GM18507 (cell line): ENCODE measurements at regions not wholly inside any gene's neighbourhood (a gene's known extent, or its start where the extent isn't known, plus 50 kb on each side); places are given as distances from the start of the nearest gene placed in this dataset.
"Not testable (repeated sequence)": the region's sequence is repeated elsewhere in the genome, so short reads cannot be mapped to it uniquely, and the experiment has no call there.

ENCODE experiments used
- DNase-seq: peaks from one replicate; pipeline ENCODE4 v3.0.0; 2011; ENCODE audit warnings: low read depth; ENCODE audit not compliant: insufficient read length; ENCODE audit errors: extremely low spot score
- FAIRE-seq: peaks from 2 replicates; lab custom pipeline; 2011; peaks lifted over from hg19 to GRCh38; lab: Jason Lieb, UNC

- no peak for DNase-seq
- FAIRE-seq, result peak; percentile 55
Observed at GRCh38 chr13:62119739-62120700, 704.4 kb upstream of the PCDH20 start.

- DNase-seq, result no peak
Observed at GRCh38 chr13:62115831-62116230, 700.2 kb upstream of the PCDH20 start.

GRCh38 chr13:62113179-62113578 is 697.5 kb upstream of the PCDH20 start:
- DNase-seq (no peak), FAIRE-seq (no peak)

More at GRCh38 chr13:62115831-62116230, 700.2 kb upstream of the PCDH20 start:
- FAIRE-seq, result no peak

GRCh38 chr13:62110079-62110478 is 694.4 kb upstream of the PCDH20 start:
- no peak for FAIRE-seq
- DNase-seq, result no peak

- not testable (repeated sequence) for DNase-seq, FAIRE-seq
Observed at GRCh38 chr13:62104136-62104535, 688.5 kb upstream of the PCDH20 start.

GRCh38 chr13:62096652-62097051 is 681.0 kb upstream of the PCDH20 start:
- no peak for FAIRE-seq
- DNase-seq, result no peak

GRCh38 chr13:62094932-62095331 is 679.3 kb upstream of the PCDH20 start:
- FAIRE-seq (no peak), DNase-seq (no peak)

GRCh38 chr13:62093984-62094780 is 678.5 kb upstream of the PCDH20 start:
- DNase-seq (no peak), FAIRE-seq (no peak)

- FAIRE-seq (no peak), DNase-seq (no peak)
Observed at GRCh38 chr13:62092949-62093348, 677.3 kb upstream of the PCDH20 start.

GRCh38 chr13:62092536-62092935 is 676.9 kb upstream of the PCDH20 start:
- FAIRE-seq, result no peak
- DNase-seq, result no peak

GRCh38 chr13:62088165-62088564 is 672.5 kb upstream of the PCDH20 start:
- no peak for FAIRE-seq
- no peak for DNase-seq

GRCh38 chr13:62087124-62087523 is 671.5 kb upstream of the PCDH20 start:
- no peak for DNase-seq
- no peak for FAIRE-seq

- DNase-seq, result no peak
Observed at GRCh38 chr13:62085337-62086229, 669.9 kb upstream of the PCDH20 start.

GRCh38 chr13:62084728-62085127 is 669.1 kb upstream of the PCDH20 start:
- FAIRE-seq (no peak), DNase-seq (no peak)

More at GRCh38 chr13:62085337-62086229, 669.9 kb upstream of the PCDH20 start:
- FAIRE-seq, result no peak

- no peak for DNase-seq
- no peak for FAIRE-seq
Observed at GRCh38 chr13:62067821-62068220, 652.2 kb upstream of the PCDH20 start.

- DNase-seq, result no peak
- FAIRE-seq, result no peak
Observed at GRCh38 chr13:62065016-62065415, 649.4 kb upstream of the PCDH20 start.

- FAIRE-seq, result no peak
Observed at GRCh38 chr13:62061751-62062150, 646.1 kb upstream of the PCDH20 start.

GRCh38 chr13:62060570-62060969 is 644.9 kb upstream of the PCDH20 start:
- no peak for DNase-seq

More at GRCh38 chr13:62061751-62062150, 646.1 kb upstream of the PCDH20 start:
- no peak for DNase-seq

GRCh38 chr13:62057286-62057685 is 641.6 kb upstream of the PCDH20 start:
- DNase-seq (no peak), FAIRE-seq (no peak)

More at GRCh38 chr13:62060570-62060969, 644.9 kb upstream of the PCDH20 start:
- no peak for FAIRE-seq
